AG20443 (cell line): ENCODE measurements at regions not wholly inside any gene's neighbourhood (a gene's known extent, or its start where the extent isn't known, plus 50 kb on each side); places are given as distances from the start of the nearest gene placed in this dataset.
A peak's percentile ranks its signal among the peaks of the same experiment; 100 is the strongest.
"Not testable (repeated sequence)": the region's sequence is repeated elsewhere in the genome, so short reads cannot be mapped to it uniquely, and the experiment has no call there.

Source experiments
- DNase-seq: peaks from one replicate; pipeline ENCODE4 v3.0.0; 2012; ENCODE audit warnings: low spot score, mixed read lengths

DNA sequence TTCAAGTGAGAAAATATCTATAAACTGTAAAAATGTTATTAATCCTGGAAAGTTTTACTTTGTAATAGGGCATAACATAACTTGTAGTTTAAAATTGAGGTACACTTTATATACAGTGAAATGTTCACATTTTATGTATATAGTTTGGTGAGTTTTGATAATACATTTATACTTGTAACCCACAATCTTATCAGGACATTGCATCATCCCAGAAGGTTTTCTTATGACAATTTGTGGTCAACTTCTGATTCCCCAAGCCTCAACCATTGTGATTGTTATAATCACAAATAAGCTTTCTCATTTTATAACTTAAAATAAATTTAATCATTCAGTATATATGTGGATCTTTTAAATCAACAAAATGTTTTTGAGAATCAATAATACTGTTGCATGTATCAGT is 151.1 kb downstream of the TFPI2 start:
- DNase-seq = no peak

DNA sequence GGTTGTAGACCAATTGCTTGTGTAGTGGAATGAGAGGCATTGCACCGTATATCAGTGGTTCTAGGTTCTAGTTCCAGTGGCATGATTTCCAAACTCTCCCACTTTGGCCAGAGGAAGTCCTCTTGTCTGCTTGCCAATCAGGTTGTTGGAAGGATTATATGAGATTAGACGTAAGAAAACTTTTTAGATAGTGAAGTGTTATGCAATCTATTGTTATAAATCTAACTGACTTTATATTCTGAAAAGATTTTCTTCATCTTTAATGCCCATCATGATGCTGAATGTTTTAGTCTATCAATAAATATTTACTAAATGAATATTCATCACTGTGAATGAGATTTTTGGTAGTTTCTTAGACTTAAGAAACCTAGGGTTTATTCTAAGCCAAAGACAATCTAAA is 152.6 kb downstream of the TFPI2 start:
- no peak for DNase-seq

DNA sequence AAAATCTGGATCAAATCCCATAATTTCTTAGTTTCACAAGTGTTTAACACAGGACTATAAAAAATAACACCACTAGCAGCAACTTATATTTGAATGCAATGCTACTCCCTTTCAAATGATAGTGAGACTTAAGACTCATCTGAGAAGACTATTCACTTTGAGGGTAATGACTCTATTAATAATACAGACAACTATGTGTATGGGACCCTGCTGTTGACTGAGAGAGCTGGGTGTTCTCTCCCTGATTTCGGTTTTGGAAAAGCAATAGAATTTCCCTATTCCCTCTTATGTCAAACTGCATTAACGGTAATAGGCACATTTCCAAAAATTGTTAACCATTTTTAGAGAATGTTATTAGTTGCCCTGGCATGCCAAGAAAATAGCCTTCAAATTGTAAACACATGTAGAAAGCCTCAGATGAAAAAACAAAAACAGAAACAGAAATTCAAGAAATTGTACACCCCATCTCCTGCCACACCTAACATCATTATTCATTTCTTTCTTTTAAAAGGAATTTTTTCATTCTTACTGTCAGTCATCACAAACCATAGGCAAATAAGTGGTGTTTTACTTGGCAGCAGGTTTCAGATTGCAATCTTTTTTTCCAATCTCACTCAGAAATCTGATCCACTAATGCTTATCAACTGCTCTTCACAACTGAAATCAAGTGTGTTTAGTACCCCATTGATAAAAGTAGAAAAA is 153.7 kb downstream of the TFPI2 start:
- no peak for DNase-seq

DNA sequence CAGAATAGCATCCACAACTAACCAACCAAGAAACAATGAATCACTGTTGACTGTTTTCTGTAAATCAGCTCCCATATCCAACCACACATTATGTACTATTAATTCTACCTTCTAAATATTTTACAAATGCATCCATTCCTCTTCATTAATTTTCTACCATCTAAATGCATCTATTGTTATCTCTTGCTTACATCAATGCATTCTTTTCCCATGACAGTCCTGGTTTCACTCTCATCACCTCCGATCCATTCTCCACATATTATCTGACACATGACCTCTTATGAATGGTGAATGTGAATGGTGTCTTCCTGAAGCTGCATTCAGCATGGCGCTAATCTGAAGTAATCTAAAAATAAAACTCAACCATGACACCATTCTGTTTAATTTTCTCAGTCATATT is 153.8 kb upstream of the CALCR start:
- DNase-seq = no peak

DNA sequence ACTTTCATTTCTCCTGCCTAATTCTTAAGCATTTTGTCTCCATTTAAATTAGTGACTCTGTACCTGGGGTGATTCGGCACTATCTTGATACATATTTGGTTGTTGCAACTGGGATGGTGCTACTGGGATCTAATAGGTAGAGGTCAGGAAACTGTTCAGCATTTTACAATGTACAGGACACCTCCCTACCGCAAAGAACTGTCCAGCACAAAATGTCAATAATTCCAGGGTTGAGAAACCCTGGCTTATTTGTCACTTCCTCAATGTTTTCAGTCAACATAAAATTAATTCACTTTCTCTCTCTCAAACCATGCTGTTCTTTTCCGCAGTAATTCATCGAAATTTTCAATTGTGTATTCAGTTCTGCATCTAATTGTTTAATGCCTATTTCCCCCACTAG is 151.4 kb upstream of the CALCR start:
- DNase-seq = no peak

DNA sequence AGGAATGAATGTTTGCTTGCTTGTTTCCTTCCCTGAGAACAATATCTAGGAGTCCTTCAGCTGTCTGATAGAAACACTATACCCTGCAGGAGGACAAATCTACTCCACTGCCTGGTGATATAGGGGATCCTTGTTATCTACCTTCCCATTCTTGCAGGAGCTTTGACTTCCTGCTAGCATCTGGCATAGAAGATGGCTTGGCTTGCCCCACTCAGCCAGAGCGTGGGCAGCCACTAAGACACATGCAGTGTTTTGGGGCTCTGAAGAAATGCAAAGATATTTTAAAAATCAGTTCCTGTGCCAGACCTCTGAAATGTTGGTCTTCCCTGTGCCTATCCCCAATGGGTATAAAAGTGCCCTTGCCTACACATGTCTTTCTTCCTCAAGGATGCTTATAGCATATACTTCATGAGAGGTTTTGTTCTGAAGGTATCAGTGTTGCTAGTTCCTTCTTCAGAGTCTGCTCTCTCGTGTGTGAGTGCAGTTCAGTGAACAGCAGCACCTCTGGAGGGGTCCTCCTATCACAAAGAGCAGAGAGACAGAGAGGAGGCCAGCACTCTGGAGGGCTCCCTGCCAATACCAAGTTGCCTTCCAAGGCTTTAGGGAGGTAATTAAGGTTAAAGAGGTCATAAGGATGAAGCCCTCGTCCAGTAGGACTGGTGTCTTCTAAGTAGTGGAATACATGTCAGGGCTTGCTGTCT is 149.1 kb upstream of the CALCR start:
- no peak for DNase-seq

DNA sequence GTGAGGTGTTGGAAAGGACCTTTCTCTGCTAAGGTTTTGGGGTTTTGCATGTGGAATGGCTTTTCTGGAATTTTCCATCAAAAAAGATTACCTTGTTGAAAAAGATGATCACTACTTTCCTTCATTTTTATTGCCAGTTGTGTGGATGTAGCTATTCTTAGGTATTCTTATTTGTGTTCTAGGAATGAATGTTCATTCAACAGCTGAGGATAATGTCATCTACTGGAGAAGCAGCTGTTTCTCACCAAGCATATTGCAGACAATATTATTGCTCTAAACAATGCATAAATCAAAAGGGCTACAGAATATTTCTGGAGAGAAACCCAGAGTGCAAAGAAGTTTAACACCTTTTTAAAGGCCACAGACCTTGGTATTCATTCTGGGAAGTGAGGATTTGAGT is 145.6 kb upstream of the CALCR start:
- DNase-seq = no peak

DNA sequence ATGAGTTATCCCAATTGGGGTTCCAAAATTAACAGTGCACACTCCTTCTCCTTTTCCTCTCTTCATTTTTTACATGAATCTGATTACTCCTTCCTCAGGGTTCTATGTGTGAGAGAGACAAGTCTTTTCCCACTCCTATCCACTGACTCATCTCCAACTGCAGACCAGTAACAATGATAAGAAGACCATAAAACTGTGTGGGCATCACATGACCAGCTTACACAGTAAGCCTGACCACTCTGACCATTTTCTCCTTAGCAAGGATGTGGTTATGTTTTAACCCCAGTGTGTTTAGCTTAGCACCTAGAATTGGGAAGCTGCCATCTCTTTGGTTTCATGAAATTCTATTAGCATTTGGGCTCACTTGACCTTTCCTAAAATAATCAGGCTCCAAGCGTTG is 145.0 kb upstream of the CALCR start:
- peak; percentile 14 for DNase-seq

DNA sequence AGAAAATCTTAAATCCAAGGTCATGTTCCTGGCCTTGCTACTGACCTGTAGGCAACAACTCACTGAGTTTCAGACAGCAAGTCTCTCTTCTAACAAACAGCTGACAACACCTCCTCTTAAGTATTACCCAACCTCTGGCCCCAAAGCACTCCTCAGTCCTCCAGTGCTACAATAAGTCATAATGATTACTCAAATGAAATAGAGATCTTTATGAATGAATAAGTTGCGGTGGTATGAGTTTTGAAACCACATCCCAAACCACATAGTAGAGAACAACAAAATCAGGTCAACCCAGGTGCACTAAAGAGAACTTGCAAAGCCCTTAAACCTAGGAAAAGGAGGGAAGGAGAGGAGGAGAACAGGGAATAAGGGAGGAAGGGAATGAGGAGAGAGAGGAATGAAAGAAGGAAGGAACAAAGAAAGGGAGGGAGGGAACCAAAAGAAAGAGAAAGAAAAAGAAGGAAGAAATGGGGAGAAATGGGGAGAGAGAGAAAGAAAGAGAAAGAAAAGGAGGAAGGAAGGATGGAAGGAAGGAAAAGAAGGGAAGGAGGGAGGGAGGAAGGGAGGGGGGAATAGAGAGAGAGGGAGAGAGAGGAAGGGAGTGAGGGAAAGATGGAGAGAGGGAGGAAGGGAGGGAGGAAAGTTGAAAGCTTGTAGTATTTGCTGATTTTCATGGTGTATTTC is 142.8 kb upstream of the CALCR start:
- peak; percentile 9 for DNase-seq

DNA sequence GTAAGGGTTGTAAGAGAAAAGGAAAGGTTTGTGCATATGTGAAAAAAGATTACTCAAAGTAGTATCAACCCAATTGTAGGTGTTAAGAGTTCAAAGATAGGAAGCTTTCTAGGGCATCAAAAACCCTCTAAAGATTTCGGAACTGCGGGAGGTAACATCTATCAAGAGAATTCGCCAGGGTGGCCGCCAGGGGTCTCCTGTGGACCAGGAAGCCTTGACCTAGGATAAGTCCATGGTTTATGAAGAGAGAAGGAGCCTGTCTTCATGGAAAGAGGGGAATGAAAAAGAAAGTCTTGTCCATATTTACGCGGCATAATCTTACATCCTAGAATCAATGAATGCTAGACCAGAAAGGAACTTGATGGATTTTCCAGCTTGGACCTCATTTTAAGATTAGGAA is 140.7 kb upstream of the CALCR start:
- DNase-seq = peak; percentile 53

DNA sequence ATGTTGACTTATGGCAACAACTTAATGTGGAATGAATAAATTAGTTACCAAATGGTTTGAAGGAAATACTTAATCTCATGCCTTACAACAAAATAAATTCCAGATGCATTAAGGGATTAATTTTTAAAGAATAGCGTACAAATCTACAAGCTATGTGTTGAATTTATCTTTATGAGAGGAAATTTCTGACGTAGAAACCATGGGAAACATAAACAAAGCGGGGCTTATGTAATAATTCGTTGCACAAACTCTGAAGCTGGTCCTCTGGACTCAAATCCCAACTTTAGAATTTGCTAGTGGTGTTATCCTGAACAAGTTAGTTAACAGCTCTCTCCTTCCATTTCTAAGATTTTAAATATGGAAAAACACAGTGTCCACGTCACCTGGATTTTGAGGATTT is 137.4 kb upstream of the CALCR start:
- no peak for DNase-seq

DNA sequence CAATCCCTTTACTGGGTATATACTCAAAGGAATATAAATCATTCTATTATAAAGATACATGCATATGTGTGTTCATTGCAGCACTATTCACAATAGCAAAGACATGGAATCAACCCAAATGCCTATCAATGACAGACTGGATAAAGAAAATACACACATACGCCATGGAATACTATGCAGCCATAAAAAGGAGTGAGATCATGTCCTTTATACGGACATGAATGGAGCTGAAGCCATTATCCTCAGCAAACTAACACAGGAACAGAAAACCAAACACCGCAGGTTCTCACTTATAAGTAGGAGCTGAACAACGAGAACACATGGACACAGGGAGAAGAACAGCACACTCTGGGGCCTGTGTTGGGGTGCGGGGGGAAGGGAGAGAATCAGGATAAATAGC is 133.7 kb upstream of the CALCR start:
- not testable (repeated sequence) for DNase-seq

DNA sequence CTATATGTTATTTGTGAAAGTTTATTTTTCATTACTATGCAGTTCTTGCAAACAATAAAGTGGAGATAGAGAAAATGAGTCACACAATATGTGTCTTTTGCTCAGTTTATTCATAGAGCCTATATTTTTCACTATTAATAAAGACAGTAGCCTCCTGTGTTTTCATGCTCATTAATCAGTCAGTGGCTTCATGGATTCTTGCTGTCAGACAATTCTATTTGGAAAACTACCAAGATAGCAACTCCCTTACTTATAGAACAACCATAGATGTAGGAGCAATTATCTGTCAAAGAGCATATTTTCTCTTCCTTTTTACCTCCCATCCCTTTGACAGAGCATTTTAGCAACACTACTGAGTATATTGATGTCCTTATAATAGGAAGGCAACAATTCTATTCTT is 132.7 kb upstream of the CALCR start:
- DNase-seq = no peak

DNA sequence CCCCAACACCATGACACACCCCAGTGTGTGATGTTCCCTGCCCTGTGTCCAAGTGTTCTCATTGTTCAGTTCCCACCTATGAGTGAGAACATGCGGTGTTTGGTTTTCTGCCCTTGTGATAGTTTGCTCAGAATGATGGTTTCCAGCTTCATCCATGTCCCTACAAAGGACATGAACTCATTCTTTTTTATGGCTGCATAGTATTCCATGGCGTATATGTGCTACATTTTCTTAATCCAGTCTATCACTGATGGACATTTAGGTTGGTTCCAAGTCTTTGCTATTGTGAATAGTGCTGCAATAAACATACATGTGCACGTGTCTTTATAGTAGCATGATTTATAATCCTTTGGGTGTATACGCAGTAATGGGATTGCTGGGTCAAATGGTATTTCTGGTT is 131.6 kb upstream of the CALCR start:
- not testable (repeated sequence) for DNase-seq

DNA sequence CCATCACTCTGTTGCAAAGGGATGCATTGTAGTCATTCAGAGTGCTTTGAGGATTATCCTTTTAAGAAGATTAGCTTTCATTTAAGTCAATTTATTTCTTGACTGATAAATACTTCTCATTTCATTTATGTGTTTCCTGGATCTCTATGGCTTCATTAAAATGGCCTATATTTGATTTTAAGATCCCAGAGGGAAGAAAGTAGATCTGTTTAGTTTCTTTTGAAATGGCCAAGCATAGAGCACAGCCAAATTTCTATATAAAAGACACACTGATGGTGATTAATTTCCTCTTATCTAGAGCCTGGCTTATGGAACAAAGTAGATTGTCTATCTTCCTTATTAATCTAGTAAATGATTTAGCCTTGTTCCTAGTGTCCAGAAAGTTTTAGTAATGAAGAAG is 129.7 kb upstream of the CALCR start:
- no peak for DNase-seq

DNA sequence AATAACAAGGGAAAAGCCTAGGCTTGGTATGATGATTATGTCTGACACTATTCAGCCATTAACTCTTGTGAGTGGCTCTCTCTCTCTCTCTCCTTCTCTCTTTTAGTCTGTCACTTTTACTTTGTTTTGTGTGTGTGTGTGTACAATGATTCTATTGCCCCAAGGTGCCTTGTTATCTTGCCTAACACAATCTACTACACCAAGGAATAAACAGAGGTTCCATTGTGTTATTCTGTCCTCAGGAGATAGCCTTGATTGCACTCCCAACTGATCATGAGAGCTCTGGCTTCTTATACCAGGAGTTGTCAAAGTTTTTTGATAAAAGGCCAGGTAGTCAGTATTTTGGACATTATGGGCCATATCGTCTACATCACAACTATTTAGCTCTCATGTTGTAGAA is 123.4 kb upstream of the CALCR start:
- no peak for DNase-seq

DNA sequence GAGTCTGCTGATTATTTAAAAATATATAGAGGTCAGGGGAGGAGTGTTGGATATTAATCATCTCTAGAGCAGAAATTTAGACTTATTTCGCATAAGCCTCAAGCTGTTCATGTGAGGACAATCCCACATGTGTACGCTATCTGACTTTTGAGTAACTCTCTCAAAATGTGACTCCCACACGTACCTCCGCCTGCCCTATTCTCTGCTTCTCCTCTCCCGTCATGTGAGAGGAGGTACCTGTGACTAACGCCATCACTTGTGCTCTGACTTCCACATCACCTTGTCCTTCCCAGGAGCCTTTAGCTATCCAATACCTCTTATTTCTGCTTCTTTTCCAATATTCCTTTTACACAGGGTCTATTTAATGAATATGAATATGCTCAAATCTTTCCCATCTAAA is 119.3 kb upstream of the CALCR start:
- DNase-seq = no peak

DNA sequence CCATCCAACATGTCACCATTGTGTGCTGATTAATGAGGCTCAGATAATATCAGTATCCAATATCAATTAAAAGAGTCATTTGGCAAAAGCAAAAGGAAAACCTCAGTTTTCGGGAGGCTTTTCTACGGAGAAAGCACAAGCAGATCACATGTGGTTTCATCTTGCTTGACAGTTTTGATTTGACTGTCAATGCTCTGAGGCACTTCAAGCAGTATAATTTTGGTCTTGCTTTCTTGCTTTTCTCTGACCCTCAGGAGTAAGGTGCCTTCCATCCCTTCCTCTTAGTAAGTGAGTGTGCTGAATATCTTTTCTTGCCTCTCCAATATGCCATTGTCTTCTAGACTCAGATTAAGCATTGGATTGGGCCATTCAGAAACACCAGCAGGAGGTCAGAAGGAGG is 115.5 kb upstream of the CALCR start:
- DNase-seq = no peak

DNA sequence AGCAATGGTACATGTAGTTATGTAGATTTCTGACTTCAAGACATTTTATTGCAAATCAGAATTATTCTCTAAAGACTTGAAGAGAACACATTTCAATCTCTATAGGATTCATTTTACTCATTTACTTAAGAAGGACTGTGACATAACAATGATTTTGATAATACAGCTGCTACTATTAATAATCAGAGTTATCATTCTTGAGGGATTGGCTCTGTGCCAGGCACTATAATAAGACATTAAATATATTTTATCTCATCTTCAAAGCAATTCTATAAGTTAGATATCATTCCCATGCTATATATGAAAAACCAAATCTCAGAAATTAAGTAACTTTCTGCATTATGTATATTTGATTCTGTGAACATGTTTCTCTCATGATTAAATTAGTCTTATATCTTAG is 103.7 kb upstream of the CALCR start:
- DNase-seq = no peak

DNA sequence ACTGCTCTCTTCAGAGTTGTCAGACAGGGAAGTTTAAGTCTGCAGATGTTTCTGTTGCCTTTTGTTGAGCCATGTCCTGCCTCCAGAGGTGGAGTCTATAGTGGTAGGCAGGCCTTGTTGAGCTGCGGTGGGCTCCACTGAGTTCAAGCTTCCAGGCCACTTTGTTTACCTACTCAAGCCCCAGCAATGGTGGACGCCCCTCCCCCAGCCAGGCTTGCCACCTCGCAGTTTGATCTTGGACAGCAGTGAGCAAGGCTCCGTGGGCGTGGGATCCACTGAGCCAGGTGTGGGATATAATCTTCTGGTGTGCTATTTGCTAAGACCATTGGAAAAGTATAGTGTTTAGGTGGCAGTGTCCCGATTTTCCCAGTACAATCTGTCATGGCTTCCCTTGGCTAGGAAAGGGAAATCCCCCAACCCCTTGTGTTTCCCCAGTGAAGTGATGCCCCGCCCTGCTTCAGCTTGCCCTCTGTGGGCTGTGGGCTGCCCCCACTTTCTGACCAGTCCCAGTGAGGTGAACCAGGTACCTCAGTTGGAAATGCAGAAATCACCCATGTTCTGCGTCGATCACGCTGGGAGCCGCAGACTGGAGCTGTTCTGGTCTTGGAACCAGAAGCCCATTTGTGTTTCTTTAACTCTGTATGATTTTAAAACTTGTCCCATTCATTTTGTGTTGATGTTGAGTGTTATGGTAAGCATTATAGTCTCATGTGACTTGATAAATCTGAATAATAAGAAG is 89.2 kb upstream of the CALCR start:
- DNase-seq = no peak

DNA sequence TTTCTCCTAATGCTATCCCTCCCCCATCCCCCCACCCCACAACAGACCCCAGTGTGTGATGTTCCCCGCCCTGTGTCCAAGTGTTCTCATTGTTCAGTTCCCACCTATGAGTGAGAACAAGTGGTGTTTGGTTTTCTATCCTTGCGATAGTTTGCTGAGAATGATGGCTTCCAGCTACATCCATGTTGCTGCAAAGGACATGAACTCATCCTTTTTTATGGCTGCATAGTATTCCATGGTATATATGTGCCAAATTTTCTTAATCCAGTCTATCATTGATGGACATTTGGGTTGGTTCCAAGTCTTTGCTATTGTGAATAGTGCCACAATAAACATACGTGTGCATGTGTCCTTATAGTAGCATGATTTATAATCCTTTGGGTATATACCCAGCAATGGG is 83.6 kb upstream of the CALCR start:
- not testable (repeated sequence) for DNase-seq

DNA sequence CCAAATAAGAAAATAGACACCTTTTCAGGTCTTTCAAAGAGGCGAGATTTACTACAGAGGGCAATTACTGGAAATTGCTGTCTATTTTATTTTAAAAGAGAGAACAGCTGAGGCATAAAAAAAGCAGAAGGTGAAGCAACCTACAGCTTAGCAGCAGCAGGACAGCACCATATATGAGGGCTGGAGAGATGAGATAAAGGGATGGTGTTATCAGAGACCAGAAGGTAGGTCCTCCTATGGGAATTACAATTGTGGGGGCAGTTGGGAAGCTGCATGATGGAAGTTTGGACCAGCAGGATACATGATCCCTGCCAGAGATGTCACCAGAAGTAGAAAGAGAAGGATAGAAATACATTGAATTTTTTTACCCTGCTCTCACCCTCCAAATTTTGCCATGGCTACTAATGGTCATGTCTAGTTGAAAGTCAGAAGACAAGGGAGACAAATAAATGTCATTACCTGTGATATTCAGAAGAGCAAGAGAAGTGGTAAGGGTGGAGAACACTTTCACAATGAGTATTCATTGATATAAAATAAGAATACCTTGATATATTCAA is 77.2 kb upstream of the CALCR start:
- DNase-seq = no peak
